ENCODE measurements at regions not wholly inside any gene's neighbourhood (a gene's known extent, or its start where the extent isn't known, plus 50 kb on each side); places are given as distances from the start of the nearest gene placed in this dataset.

GRCh38 chr20:22673467-22673866 lies 89.1 kb upstream of the FOXA2 start:
- H3K27me3 Mint-ChIP-seq (ENCODE audit: insufficient read depth) = peaks cover 2% of the 10 kb centered on the region; the same call in 1 of the 2 replicates
- no peaks in the 10 kb centered on the region for H3K36me3 Mint-ChIP-seq (ENCODE audit: low read depth)
- H3K9me3 Mint-ChIP-seq = peaks cover 16% of the 10 kb centered on the region
- no peak for DNase-seq
- no peaks in the 10 kb centered on the region for H3K4me1 Mint-ChIP-seq (ENCODE audit: low read depth)
- H3K4me3 Mint-ChIP-seq = no peak overlapping the region
- no peak for TF ChIP-seq CTCF (IDR thresholded peaks at IDR 0.05)
- H3K27ac Mint-ChIP-seq = no peak overlapping the region

GRCh38 chr20:22675341-22675740 lies 91.0 kb upstream of the FOXA2 start:
- no peak for TF ChIP-seq CTCF (IDR thresholded peaks at IDR 0.05)
- Mint-ChIP-seq H3K9me3 (peaks cover 4% of the 10 kb centered on the region), H3K27ac (no peak overlapping the region), H3K4me1 (ENCODE audit: low read depth) (no peaks in the 10 kb centered on the region), H3K4me3 (no peak overlapping the region), H3K36me3 (ENCODE audit: low read depth) (no peaks in the 10 kb centered on the region), H3K27me3 (ENCODE audit: insufficient read depth) (peaks cover 2% of the 10 kb centered on the region; the same call in 1 of the 2 replicates)
- DNase-seq = no peak

- no peak for TF ChIP-seq CTCF (IDR thresholded peaks at IDR 0.05)
- Mint-ChIP-seq H3K4me1 (ENCODE audit: low read depth) (no peaks in the 10 kb centered on the region), H3K27me3 (ENCODE audit: insufficient read depth) (peaks cover 2% of the 10 kb centered on the region), H3K27ac (no peak overlapping the region), H3K9me3 (no peaks in the 10 kb centered on the region), H3K4me3 (no peak overlapping the region), H3K36me3 (ENCODE audit: low read depth) (no peaks in the 10 kb centered on the region)
- DNase-seq = no peak
These were observed 94.3 kb upstream of the FOXA2 start for GRCh38 chr20:22678678-22679077.

- H3K9me3 Mint-ChIP-seq = no peaks in the 10 kb centered on the region
These were observed 94.8 kb upstream of the FOXA2 start for GRCh38 chr20:22679197-22679596.

GRCh38 chr20:22680031-22680740 lies 95.8 kb upstream of the FOXA2 start:
- no peak for DNase-seq
- Mint-ChIP-seq H3K27me3 (ENCODE audit: insufficient read depth) (peaks cover 2% of the 10 kb centered on the region), H3K9me3 (no peaks in the 10 kb centered on the region), H3K4me1 (ENCODE audit: low read depth) (no peaks in the 10 kb centered on the region; the same call in 1 of the 2 replicates), H3K4me3 (no peak overlapping the region), H3K27ac (no peak overlapping the region), H3K36me3 (ENCODE audit: low read depth) (no peaks in the 10 kb centered on the region)
- no peak for TF ChIP-seq CTCF (IDR thresholded peaks at IDR 0.05)

More at GRCh38 chr20:22679197-22679596, 94.8 kb upstream of the FOXA2 start:
- H3K4me3 Mint-ChIP-seq = no peak overlapping the region
- DNase-seq = no peak
- no peaks in the 10 kb centered on the region for H3K4me1 Mint-ChIP-seq (ENCODE audit: low read depth)
- peaks cover 2% of the 10 kb centered on the region for H3K27me3 Mint-ChIP-seq (ENCODE audit: insufficient read depth)
- H3K27ac Mint-ChIP-seq = no peak overlapping the region
- no peaks in the 10 kb centered on the region for H3K36me3 Mint-ChIP-seq (ENCODE audit: low read depth)
- no peak for TF ChIP-seq CTCF (IDR thresholded peaks at IDR 0.05)

Data from HFFc6 (cell line).